SK-N-SH (cell line): ENCODE measurements at regions not wholly inside any gene's neighbourhood (a gene's known extent, or its start where the extent isn't known, plus 50 kb on each side); places are given as distances from the start of the nearest gene placed in this dataset.

Experiments
- CTCF ChIA-PET: fragments of 300-600, 350-600 bp; formaldehyde crosslinking; extraction: SDS; loops from one replicate; lab custom pipeline; 2021; lab: Yijun Ruan, JAX
- POLR2A ChIA-PET: fragments of 350-600 bp; sonication (Branson Sonifier 250); formaldehyde crosslinking; extraction: SDS; loops from one replicate; lab custom pipeline; 2020; ENCODE audit warnings: antibody characterized with exemption, inconsistent platforms; lab: Yijun Ruan, JAX
- DNase-seq: peaks from one replicate; pipeline ENCODE4 v3.0.0; 2012
- H2AFZ ChIP-seq: fragments of 200-600 bp; sonication (generic); 2 replicates; pipeline ENCODE4 v1.8.1; 2016; ENCODE audit warnings: antibody characterized with exemption, mild to moderate bottlenecking, low read depth
- H3F3A ChIP-seq: fragments of 200-600 bp; sonication (generic); replicated peaks from 2 replicates; pipeline ENCODE3; 2016; ENCODE audit warnings: antibody characterized with exemption, mild to moderate bottlenecking; ENCODE audit not compliant: insufficient read depth
- H3K27ac ChIP-seq, 2 experiments: fragments of 200-500 bp in 1 of 2; fragments of 200-600 bp in 1 of 2; sonication (Bioruptor generic) in 1 of 2; sonication (generic), shearing (Covaris generic) in 1 of 2; 2 replicates each; pipeline versions ENCODE4 v1.5.1 to v1.6.1; 2014 to 2016; ENCODE audit warnings: low read depth in 2 of 2, inconsistent platforms in 1 of 2, low read length in 1 of 2, mild to moderate bottlenecking in 1 of 2, mixed read lengths in 1 of 2
- H3K27me3 ChIP-seq: fragments of 200-600 bp; sonication (generic), shearing (Covaris generic); 2 replicates; pipeline ENCODE4 v1.6.1; 2016; ENCODE audit warnings: mixed run types; ENCODE audit not compliant: insufficient read depth
- H3K36me3 ChIP-seq, 2 experiments: fragments of 200-500 bp in 1 of 2; fragments of 200-600 bp in 1 of 2; sonication (Bioruptor generic) in 1 of 2; sonication (generic) in 1 of 2; replicated peaks in 1 of 2; 2 replicates each; pipeline versions ENCODE3 to v1.5.1; 2014 to 2016; ENCODE audit warnings: low read length in 1 of 2, mild to moderate bottlenecking in 1 of 2; ENCODE audit not compliant: insufficient read depth in 2 of 2, control insufficient read depth in 1 of 2
- H3K4me1 ChIP-seq, 2 experiments: fragments of 200-500 bp in 1 of 2; fragments of 200-600 bp in 1 of 2; sonication (Bioruptor generic) in 1 of 2; sonication (generic), shearing (Covaris generic) in 1 of 2; 2 replicates each; pipeline versions ENCODE4 v1.5.1 to v1.6.1; 2014 to 2016; ENCODE audit warnings: low read depth in 1 of 2, low read length in 1 of 2, mixed run types in 1 of 2; ENCODE audit not compliant: insufficient read depth in 2 of 2, control insufficient read depth in 1 of 2
- H3K4me2 ChIP-seq: fragments of 200-600 bp; sonication (generic), shearing (Covaris generic); 2 replicates; pipeline ENCODE4 v1.6.1; 2017; ENCODE audit warnings: mixed run types
- H3K4me3 ChIP-seq, 2 experiments: fragments of 200-500 bp in 1 of 2; fragments of 200-600 bp in 1 of 2; sonication (Bioruptor generic) in 1 of 2; sonication (generic), shearing (Covaris generic) in 1 of 2; 2 replicates each; pipeline versions ENCODE4 v1.5.1 to v1.8.1; 2014 to 2016; ENCODE audit warnings: low read depth in 2 of 2, inconsistent platforms in 1 of 2, low read length in 1 of 2, mild to moderate bottlenecking in 1 of 2, mixed read lengths in 1 of 2, moderate library complexity in 1 of 2
- H3K79me2 ChIP-seq: fragments of 200-600 bp; sonication (generic); 2 replicates; pipeline ENCODE4 v1.8.1; 2017; ENCODE audit warnings: mild to moderate bottlenecking; ENCODE audit not compliant: insufficient read depth
- H3K9ac ChIP-seq: fragments of 200-600 bp; sonication (generic); 2 replicates; pipeline ENCODE4 v1.6.1; 2017; ENCODE audit warnings: mixed run types
- H3K9me2 ChIP-seq: fragments of 200-600 bp; sonication (generic); 2 replicates; pipeline ENCODE4 v1.6.1; 2017; ENCODE audit warnings: mixed run types
- H3K9me3 ChIP-seq: fragments of 200-600 bp; sonication (generic); 2 replicates; pipeline ENCODE4 v1.6.1; 2017; ENCODE audit warnings: mixed run types, mild to moderate bottlenecking, moderate library complexity
- H4K20me1 ChIP-seq: fragments of 200-600 bp; sonication (generic); 2 replicates; pipeline ENCODE4 v1.6.1; 2017; ENCODE audit warnings: mild to moderate bottlenecking, mixed run types; ENCODE audit not compliant: insufficient read depth
- ELF1 ChIP-seq: IDR thresholded peaks from 2 replicates; pipeline ENCODE4 v1.4.0; 2012
- EP300 ChIP-seq, 2 experiments: IDR thresholded peaks; 2 replicates each; pipeline versions ENCODE4 v1.4.0 to v1.6.1; 2012; ENCODE audit warnings: borderline replicate concordance in 1 of 2, low read depth in 1 of 2, low read length in 1 of 2
- EZH2phosphoT487 ChIP-seq: fragments of 200-600 bp; sonication (generic); IDR thresholded peaks from 2 replicates; pipeline ENCODE4 v1.6.1; 2017; ENCODE audit warnings: low read depth, mixed run types, mild to moderate bottlenecking, antibody characterized with exemption, moderate library complexity, borderline replicate concordance
- FOXJ3 ChIP-seq: sonication (generic); formaldehyde crosslinking; IDR thresholded peaks from 2 replicates; pipeline ENCODE4 v1.5.1; 2020; ENCODE audit warnings: mild to moderate bottlenecking, missing genetic modification reagents
- GATA2 ChIP-seq: sonication (generic); formaldehyde crosslinking; IDR thresholded peaks from 2 replicates; pipeline ENCODE4 v1.5.0; 2020; ENCODE audit warnings: mild to moderate bottlenecking, missing genetic modification reagents
- NFIC ChIP-seq: IDR thresholded peaks from 2 replicates; pipeline ENCODE4 v1.4.0; 2012; ENCODE audit warnings: borderline replicate concordance
- NRF1 ChIP-seq: IDR thresholded peaks from 2 replicates; pipeline ENCODE4 v1.6.1; 2012; ENCODE audit warnings: low read depth, mild to moderate bottlenecking, low read length
- POLR2AphosphoS5 ChIP-seq: IDR thresholded peaks from 2 replicates; pipeline ENCODE4 v1.6.1; 2012; ENCODE audit warnings: low read depth, low read length
- RFX5 ChIP-seq: IDR thresholded peaks from 2 replicates; pipeline ENCODE4 v1.6.1; 2012; ENCODE audit warnings: mild to moderate bottlenecking, improper control_type of control experiment, low read length
- RXRA ChIP-seq: IDR thresholded peaks from 2 replicates; pipeline ENCODE4 v1.4.0; 2012; ENCODE audit warnings: low read depth, mild to moderate bottlenecking, borderline replicate concordance
- SMC3 ChIP-seq: IDR thresholded peaks from 2 replicates; pipeline ENCODE4 v1.6.1; 2012; ENCODE audit warnings: low read depth, low read length, improper control_type of control experiment
- TAF1 ChIP-seq: IDR thresholded peaks from 2 replicates; pipeline ENCODE4 v1.6.1; 2012; ENCODE audit warnings: low read depth, mild to moderate bottlenecking, low read length, moderate library complexity, borderline replicate concordance
- TCF12 ChIP-seq: IDR thresholded peaks from 2 replicates; pipeline ENCODE4 v1.4.0; 2012
- TEAD4 ChIP-seq: IDR thresholded peaks from 2 replicates; pipeline ENCODE4 v1.4.0; 2012; ENCODE audit warnings: mild to moderate bottlenecking, borderline replicate concordance; ENCODE audit not compliant: insufficient read depth
- WGBS: methylation state at CpG from one replicate; pipeline ENCODE4 v1.1.6; 2017; ENCODE audit warnings: low lambda C conversion rate; 5-methylcytosine and 5-hydroxymethylcytosine counted together
- TF ChIP-seq, protein P1 (sequence below): fragments of 150-350 bp; IDR thresholded peaks from 2 replicates; pipeline ENCODE4 v1.6.1; 2017; ENCODE audit warnings: antibody characterized with exemption, low read length, low read depth, borderline replicate concordance
- TF ChIP-seq, protein P2 (sequence below): fragments of 200-600 bp; sonication (generic); IDR thresholded peaks from 2 replicates; pipeline ENCODE4 v1.6.1; 2017; ENCODE audit warnings: antibody characterized with exemption, mild to moderate bottlenecking, moderate library complexity
- TF ChIP-seq, protein P3 (sequence below): IDR thresholded peaks from 2 replicates; pipeline ENCODE4; 2012
- TF ChIP-seq, protein P4 (sequence below): IDR thresholded peaks from 2 replicates; pipeline ENCODE4 v1.4.0; 2012; ENCODE audit warnings: low read depth
- TF ChIP-seq, protein P5 (sequence below): IDR thresholded peaks from 2 replicates; pipeline ENCODE4 v1.4.0; 2012; ENCODE audit warnings: low read depth, borderline replicate concordance
- TF ChIP-seq, protein P6 (sequence below): fragments of 150-350 bp; IDR thresholded peaks from 2 replicates; pipeline ENCODE4 v1.6.1; 2016; ENCODE audit warnings: mild to moderate bottlenecking, low read depth, low read length

DNA sequence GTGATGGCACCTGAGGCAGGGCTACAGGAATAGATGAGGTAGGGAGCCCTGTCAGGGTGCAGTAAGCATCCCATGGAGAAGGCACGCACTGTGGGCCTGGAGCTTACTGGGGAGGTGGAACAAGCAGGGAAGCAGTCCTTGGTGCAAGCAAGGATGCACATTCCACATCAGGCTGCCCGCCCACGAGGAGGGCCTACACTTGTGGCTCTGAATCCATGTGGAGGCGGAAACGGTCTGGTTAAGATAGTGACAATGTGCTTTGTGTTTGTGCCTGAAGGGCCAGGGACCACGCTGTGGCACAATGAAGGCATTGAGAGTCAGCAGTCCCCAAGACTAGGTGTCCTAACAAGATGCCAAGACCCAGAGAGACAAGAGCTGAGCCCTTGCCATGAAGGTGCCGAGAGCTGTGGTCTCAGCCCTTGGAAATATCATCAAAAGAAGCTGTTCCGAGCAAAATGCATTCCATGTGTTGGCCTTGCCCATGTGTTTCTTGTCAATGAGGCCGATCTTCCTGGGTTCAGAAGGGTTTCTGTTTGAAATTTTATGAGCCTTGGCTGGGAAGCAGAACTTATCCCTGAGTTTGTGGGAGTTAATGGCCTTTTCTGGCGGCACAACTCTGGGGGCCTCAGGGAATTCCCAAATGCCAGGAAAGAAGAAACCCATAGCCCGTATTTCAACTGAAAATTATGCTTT, 111.9 kb downstream of the NGF start (continued):
- TF ChIP-seq TCF12 (no peak), RFX5 (no peak), EP300 (IDR thresholded peaks at IDR 0.05; ENCODE audit: borderline replicate concordance in 1 of 2, low read depth in 1 of 2, low read length in 1 of 2) (no peak), FOXJ3 (CRISPR knock-in tag) (no peak), NRF1 (no peak), GATA2 (no peak), TEAD4 (no peak), POLR2AphosphoS5 (no peak), EZH2phosphoT487 (no peak)
- TF ChIP-seq, protein P1, sequence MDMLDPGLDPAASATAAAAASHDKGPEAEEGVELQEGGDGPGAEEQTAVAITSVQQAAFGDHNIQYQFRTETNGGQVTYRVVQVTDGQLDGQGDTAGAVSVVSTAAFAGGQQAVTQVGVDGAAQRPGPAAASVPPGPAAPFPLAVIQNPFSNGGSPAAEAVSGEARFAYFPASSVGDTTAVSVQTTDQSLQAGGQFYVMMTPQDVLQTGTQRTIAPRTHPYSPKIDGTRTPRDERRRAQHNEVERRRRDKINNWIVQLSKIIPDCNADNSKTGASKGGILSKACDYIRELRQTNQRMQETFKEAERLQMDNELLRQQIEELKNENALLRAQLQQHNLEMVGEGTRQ: no peak
- TF ChIP-seq, protein P2, sequence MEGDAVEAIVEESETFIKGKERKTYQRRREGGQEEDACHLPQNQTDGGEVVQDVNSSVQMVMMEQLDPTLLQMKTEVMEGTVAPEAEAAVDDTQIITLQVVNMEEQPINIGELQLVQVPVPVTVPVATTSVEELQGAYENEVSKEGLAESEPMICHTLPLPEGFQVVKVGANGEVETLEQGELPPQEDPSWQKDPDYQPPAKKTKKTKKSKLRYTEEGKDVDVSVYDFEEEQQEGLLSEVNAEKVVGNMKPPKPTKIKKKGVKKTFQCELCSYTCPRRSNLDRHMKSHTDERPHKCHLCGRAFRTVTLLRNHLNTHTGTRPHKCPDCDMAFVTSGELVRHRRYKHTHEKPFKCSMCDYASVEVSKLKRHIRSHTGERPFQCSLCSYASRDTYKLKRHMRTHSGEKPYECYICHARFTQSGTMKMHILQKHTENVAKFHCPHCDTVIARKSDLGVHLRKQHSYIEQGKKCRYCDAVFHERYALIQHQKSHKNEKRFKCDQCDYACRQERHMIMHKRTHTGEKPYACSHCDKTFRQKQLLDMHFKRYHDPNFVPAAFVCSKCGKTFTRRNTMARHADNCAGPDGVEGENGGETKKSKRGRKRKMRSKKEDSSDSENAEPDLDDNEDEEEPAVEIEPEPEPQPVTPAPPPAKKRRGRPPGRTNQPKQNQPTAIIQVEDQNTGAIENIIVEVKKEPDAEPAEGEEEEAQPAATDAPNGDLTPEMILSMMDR: no peak
- TF ChIP-seq, protein P3, sequence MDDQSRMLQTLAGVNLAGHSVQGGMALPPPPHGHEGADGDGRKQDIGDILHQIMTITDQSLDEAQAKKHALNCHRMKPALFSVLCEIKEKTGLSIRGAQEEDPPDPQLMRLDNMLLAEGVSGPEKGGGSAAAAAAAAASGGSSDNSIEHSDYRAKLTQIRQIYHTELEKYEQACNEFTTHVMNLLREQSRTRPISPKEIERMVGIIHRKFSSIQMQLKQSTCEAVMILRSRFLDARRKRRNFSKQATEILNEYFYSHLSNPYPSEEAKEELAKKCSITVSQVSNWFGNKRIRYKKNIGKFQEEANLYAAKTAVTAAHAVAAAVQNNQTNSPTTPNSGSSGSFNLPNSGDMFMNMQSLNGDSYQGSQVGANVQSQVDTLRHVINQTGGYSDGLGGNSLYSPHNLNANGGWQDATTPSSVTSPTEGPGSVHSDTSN: no peak
- TF ChIP-seq, all 33 proteins: peak for 0

DNA sequence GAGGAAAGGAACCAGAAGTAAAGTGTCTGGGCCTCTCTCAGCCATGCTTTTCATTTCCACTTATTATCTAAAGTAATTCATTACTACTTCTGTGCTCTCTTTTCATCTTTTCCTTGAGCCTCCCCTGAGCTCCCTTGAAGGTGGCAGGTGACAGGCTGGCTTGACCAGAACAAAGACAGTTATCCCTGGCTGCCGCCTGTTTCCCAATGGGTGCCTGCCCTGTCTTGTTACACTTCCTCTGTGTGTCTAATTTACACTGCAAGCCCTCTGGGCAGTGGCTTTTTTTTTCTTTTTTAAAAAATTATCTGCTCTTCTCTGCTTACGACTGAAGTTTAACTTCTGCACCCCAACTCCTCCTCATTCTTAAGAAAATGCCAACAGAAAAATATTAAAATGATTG, 113.4 kb downstream of the NGF start:
- 95% methylated on average over 2 of the region's 2 CpGs for WGBS
- CTCF ChIA-PET: no interaction called here

More for the DNA sequence above, 113.4 kb downstream of the NGF start:
- Histone ChIP-seq H3K4me1 (no peaks in the 10 kb centered on the region), H3K36me3 (no peaks in the 10 kb centered on the region), H3K9me2 (no peaks in the 10 kb centered on the region), H3K4me2 (no peak overlapping the region), H3K27ac (no peak overlapping the region), H3K79me2 (no peaks in the 10 kb centered on the region), H2AFZ (no peak overlapping the region), H3K9me3 (no peaks in the 10 kb centered on the region), H3K27me3 (no peaks in the 10 kb centered on the region)
- DNase-seq: no peak
- TF ChIP-seq POLR2AphosphoS5 (no peak), SMC3 (no peak), NRF1 (no peak), FOXJ3 (CRISPR knock-in tag) (no peak), RXRA (no peak), TAF1 (no peak), ELF1 (no peak), GATA2 (no peak), NFIC (no peak), TCF12 (no peak)
- TF ChIP-seq, protein P3: no peak
- TF ChIP-seq, protein P4, sequence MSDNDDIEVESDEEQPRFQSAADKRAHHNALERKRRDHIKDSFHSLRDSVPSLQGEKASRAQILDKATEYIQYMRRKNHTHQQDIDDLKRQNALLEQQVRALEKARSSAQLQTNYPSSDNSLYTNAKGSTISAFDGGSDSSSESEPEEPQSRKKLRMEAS: no peak
- TF ChIP-seq, protein P5, sequence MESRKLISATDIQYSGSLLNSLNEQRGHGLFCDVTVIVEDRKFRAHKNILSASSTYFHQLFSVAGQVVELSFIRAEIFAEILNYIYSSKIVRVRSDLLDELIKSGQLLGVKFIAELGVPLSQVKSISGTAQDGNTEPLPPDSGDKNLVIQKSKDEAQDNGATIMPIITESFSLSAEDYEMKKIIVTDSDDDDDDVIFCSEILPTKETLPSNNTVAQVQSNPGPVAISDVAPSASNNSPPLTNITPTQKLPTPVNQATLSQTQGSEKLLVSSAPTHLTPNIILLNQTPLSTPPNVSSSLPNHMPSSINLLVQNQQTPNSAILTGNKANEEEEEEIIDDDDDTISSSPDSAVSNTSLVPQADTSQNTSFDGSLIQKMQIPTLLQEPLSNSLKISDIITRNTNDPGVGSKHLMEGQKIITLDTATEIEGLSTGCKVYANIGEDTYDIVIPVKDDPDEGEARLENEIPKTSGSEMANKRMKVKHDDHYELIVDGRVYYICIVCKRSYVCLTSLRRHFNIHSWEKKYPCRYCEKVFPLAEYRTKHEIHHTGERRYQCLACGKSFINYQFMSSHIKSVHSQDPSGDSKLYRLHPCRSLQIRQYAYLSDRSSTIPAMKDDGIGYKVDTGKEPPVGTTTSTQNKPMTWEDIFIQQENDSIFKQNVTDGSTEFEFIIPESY: no peak
- TF ChIP-seq, protein P6, sequence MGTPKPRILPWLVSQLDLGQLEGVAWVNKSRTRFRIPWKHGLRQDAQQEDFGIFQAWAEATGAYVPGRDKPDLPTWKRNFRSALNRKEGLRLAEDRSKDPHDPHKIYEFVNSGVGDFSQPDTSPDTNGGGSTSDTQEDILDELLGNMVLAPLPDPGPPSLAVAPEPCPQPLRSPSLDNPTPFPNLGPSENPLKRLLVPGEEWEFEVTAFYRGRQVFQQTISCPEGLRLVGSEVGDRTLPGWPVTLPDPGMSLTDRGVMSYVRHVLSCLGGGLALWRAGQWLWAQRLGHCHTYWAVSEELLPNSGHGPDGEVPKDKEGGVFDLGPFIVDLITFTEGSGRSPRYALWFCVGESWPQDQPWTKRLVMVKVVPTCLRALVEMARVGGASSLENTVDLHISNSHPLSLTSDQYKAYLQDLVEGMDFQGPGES: no peak
- TF ChIP-seq, all 33 proteins: peak for 0
- Histone ChIP-seq H3F3A (no peaks in the 10 kb centered on the region), H4K20me1 (no peaks in the 10 kb centered on the region), H3K9ac (no peak overlapping the region), H3K4me3 (no peak overlapping the region)
- POLR2A ChIA-PET: no interaction called here
